ENCODE measurements at regions not wholly inside any gene's neighbourhood (a gene's known extent, or its start where the extent isn't known, plus 50 kb on each side); places are given as distances from the start of the nearest gene placed in this dataset.

DNA sequence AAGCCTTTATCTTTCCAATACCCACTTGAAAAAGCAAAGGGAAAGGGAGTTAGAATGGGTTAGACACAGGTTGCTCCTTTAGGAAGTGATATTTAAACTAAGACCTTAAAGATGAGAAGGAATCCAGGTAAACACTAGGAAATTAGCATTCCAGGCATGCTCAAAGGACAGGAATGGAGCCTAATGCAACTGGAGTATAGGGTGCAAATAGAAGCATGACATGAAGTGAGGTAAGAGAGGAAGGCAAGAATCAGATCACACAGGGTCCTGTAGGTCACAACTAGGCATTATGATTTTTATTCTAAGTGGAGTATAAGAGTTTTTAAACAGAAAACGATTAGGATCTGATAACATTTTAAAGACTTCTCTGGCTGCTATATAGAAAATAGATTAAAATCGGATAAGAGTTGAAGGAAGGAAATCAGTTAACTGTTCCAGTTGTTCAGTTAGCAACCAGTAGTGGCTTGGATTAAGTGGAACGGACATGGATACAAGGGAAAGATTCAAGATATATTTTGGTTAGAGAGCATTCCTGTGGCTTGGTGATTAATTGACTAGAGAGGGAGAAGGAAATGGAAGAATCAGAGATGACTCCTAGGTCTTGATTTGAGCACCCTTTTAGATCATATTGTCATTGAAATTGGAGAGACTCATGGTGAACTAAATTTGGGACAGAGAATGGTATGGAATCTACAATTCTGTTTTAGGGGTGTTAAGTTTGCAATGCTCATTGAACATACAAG, 95.9 kb downstream of the FBXO4 start:
- no peak for TF ChIP-seq CTCF (IDR thresholded peaks at IDR 0.05)
- TF ChIP-seq POLR2A (IDR thresholded peaks at IDR 0.05) = no peak
